COLO829 (cell line): ENCODE measurements at regions not wholly inside any gene's neighbourhood (a gene's known extent, or its start where the extent isn't known, plus 50 kb on each side); places are given as distances from the start of the nearest gene placed in this dataset.

Experiments used
- DNase-seq: peaks from one replicate; pipeline ENCODE4 v3.0.0; 2012; ENCODE audit warnings: low spot score

- DNase-seq: no peak
Observed at GRCh38 chr16:62562121-62562520, 525.9 kb upstream of the CDH8 start.

DNA sequence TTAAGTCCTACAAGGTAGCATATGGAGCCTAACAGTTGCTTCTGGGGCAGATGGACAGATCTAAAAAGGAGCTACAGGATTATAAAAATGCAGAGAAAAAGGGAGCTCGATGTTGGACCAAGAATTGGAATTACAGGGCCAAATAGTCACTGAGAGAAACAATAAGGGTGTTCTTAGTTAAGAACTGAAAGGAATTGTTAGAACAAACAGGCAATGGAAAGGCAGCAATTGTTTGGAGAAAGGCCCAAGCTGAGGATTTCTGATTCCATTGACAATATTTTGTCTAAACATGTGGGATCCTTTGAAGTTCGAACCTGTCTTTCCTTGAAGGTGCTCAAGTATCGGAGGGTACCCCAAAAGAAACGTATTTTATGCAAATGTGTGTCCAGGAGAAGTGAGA lies 513.6 kb upstream of the CDH8 start:
- no peak for DNase-seq

- DNase-seq: no peak
Observed at GRCh38 chr16:62548095-62548494, 511.9 kb upstream of the CDH8 start.

- DNase-seq: no peak
Observed at GRCh38 chr16:62546701-62547100, 510.5 kb upstream of the CDH8 start.

DNA sequence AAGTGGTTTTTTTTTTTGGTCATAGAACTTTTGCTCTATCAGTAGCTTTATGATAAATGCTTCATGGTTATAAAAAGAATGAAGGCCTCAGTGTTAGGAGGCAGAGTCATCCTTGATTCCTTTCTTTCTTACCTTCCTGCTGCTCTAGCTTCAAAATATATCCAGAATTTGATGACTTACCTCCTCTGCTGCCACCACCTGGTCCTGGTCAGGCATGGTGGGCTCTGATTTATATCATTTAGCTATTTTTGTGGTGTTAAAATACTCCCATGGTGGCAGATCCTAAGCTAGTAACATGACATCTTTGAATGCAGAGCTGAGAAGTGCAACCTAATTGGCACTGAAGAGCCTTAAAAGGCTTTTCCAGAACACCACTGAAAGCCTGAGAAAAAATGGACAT lies 508.8 kb upstream of the CDH8 start:
- DNase-seq: no peak

- DNase-seq: no peak
Observed at GRCh38 chr16:62543516-62543915, 507.3 kb upstream of the CDH8 start.

DNA sequence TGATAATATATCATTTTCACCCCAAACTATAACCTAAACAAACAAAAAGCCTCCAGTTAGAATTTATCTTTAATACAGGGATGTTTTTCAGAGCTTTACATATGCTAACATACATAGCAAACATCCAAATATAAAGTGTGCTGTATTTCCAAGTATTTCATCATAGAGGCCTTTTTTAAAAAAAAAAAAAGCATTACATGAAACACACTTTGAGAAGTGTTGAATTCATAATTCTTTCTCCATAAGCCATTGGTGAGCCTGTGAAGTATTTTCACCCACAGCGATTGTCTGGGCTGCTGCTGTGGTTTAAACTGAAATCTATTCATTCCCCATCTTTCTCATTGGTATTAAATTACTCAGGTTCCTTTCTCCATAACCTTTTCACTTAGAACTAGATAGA lies 503.4 kb upstream of the CDH8 start:
- DNase-seq: no peak

DNA sequence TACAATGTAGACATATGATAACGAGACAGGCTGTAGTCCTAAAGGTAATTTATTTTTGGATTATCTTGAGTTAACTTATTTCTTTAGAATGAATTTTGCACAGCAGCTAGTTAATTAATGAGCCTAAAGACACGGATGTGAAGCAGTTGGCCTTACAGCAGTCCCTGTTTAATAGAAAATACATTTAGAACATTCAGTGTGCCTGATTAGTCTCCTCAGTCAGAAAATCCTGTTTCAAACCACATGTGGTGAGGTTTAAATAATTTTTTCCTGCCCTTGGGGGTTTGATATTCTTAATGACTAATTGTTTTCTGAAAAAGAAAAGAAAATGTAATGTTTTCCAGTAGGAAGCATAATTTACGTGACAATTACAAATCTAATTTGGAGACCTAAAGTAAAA lies 494.2 kb upstream of the CDH8 start:
- DNase-seq: no peak

DNA sequence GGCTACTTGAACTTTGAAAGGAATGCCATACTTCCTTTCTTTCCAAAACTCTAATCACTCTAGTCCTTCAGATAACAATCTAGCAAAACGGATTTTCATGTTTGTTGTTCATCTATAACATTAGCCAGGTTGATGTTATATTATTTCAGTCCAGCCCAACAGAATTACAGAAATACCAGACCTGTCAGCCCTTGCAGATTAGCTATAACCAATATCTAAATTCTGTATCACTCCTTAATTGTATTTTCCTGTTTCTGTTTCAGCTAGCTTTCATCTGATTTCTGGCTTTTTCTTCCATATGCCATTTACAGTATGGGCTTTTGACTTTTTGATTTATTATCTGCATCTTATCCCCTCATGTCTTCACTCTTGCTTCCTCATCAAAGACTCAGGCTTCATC lies 479.8 kb upstream of the CDH8 start:
- no peak for DNase-seq

DNA sequence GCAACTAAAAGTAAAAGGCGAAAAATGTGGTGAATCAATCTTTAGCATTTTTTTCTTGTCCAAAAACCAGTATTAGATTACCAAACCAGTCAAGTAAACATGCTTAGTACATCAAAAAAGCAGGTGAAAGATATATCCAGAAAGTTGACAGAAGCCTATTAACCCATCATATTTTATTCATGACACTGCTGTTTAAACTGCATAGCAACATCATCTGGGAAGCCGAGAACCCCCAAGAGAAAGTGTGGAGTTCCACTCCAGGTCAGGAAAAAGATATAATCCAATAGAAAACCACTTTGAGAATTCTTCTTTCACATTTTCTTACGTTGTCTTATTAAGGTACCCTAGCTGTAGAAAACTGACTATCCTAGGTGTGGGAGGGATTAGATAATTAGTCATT lies 466.8 kb upstream of the CDH8 start:
- no peak for DNase-seq

DNA sequence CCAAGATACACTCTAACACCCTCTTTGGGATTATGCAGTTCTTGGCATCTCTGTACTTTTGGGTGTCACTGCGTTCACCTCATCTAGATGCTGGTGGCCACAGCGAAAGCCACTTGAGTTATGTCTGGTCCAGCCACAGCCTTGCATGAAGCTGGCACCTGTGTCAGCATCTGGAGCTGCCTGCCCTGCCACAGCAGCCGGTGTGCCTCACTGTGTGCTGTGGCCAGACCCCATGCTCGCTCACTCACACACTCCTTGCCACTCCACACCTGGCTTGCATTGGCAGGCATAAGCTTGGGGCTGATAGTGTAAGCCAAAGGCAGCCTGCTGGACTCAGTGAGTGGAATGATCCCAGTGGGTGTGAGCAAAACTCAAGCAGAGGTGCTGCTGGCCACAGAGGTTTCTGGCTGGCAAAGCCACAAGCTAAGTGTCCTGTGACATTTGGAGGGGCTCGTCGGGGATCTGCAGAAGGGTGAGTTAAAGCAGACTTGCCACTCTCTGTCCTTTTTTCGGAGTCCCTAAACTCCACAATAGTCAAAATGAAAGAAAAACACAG lies 442.7 kb upstream of the CDH8 start:
- no peak for DNase-seq

GRCh38 chr16:62477796-62478195 lies 441.6 kb upstream of the CDH8 start:
- no peak for DNase-seq

GRCh38 chr16:62475573-62475972 lies 439.3 kb upstream of the CDH8 start:
- DNase-seq: no peak

DNA sequence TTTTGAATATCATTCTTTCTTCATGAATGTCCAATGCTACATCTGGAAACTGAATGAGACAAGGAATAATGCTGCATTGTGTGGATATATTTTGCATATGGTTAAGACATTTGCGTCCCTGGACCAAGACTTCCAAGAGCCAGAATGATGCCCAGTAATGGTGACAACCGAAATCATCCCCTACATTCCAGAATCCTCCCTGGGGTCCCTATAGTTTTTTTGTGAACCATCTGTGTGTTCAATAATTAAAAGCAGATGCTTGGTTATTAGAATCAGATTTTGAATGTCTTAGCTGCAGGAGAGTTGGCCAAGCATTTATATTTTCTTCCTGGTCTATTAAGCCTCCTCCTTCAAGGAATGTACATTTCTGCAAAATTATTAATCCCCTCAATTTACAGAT lies 426.7 kb upstream of the CDH8 start:
- DNase-seq: no peak

DNA sequence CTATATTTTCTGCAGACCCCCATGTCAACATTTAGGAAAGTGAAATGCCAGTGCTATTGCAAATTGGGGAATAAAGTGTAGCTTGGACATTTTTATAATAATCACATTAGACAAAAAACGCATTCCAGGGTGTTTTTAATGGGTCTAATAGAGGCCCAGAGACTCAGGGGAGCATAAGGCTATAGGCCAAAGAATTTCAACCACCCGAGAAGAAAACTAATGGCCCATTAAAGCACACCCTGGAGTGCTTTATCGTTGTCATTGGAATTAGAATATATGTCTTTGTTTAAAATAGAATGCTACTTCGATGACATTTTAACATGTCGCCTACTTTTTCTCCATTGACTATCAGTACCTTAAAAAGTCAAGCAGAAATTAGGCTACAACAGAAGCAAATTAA lies 414.1 kb upstream of the CDH8 start:
- no peak for DNase-seq

DNA sequence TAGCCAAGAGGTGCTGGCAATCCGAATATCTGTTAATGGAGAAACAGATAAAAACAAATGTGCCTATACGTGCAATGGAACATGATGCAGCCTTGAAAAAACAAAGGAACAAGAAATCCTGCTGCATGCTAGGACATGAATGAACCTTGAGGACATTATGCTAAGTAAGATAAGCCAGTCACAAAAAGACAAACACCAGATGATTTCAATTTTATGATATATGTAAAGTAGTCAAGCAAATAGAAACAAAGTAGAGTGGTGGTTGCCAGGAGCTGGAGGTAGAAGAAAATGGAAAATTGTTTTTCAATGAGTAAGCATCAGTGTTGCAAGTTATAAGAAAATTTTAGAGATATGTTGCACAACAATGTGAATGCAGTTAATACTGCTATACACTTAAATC lies 409.7 kb upstream of the CDH8 start:
- no peak for DNase-seq

DNA sequence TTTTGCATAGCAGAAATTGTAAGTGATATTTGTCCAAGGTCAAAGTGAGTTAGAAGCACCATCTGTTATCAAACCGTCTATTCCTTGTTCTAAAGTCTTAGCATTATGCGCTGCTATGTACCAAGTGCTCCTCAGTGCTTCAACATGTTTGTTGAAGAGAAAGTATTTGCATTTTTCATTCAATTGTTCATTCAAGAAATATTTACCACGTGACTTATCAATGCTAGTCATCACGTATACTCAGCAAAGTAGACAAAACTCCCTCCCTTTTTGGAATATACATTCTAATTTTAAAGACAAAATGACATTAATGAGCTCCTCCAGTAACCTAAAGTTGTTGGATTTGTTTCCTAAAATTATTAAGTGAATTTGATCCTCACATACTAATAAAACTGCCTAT lies 388.0 kb upstream of the CDH8 start:
- DNase-seq: no peak

- DNase-seq: no peak
Observed at GRCh38 chr16:62408760-62409159, 372.5 kb upstream of the CDH8 start.

DNA sequence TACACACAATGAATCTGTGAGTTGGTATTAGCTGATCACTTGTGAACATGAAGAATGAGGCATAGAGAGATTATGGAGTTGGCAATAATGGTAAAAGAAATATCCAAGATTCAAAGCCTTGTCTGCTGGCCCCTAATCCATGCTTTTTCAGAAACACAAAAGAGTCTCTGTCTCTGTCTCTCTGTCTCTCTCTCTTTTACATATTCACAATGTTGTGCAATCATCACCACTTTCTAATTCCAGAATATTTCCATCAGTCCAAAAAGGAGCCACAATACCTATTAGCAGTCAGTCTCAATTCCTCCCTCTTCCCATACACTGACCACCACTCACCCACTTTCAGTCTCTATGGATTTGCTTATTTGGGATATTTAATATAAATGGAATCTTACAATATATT lies 370.1 kb upstream of the CDH8 start:
- DNase-seq: no peak

GRCh38 chr16:62404842-62405611 lies 368.8 kb upstream of the CDH8 start:
- no peak for DNase-seq

GRCh38 chr16:62392698-62393097 lies 356.5 kb upstream of the CDH8 start:
- no peak for DNase-seq

- no peak for DNase-seq
Observed at GRCh38 chr16:62391940-62392339, 355.7 kb upstream of the CDH8 start.

GRCh38 chr16:62391134-62391533 lies 354.9 kb upstream of the CDH8 start:
- DNase-seq: no peak

DNA sequence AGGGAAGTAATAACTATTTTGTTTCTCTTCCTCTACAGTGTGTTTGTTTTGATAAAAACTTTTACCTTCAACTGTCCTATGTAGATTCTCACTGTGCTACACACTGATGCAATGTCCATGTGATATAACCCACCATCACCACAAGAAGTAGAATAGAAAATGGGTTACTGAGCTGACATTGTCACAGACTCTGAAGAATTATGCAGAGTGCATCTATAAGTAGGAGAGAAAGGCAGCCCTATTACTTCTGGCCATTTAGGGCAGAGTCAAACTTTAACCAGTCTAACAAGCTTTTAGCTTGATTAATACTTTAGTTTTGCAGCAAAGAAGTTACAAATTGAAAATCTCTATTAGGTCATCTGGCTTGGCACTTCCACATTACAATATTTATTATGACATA lies 354.0 kb upstream of the CDH8 start:
- DNase-seq: no peak
